NCI-H2227 treated with DMSO at 0.1 percent for 48 hours (cell line): ENCODE measurements at regions not wholly inside any gene's neighbourhood (a gene's known extent, or its start where the extent isn't known, plus 50 kb on each side); places are given as distances from the start of the nearest gene placed in this dataset.
"Not testable (repeated sequence)": the region's sequence is repeated elsewhere in the genome, so short reads cannot be mapped to it uniquely, and the experiment has no call there.

Experiments
- DNase-seq: peaks from one replicate; lab custom pipeline; 2025; lab: John Stamatoyannopoulos, UW

DNA sequence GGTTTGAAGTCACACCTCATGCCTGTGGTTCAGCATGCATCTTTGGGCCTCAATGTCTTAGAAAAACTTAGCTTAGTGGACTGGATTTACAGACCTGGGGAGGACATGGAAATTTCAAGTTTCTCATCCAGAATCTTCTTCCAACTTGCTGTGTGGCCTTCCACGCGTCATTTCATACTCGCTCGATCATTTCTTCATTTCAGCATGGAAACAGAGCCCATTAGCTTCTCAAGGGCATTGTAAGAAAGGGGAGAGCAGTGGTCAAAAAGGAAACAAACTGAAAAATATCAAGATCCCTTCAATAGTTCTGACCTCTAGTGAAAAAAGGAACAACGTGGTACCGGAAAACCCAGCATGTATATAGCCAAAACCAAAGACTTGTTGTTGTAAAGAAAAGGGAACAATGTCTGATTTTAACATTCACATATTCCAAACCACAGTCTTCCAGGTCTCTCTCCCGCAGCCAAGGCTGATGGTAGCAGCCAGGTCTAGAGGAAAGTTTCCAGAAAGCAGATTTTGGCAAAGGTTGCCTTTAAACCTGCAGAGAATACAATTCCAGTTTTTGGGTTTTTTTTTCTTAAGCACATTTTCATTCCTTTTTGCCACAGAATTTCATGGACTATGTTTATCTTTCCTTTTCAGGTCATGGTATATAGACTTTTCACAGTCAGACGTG, 97.0 kb upstream of the CDC42BPA start:
- no peak for DNase-seq

DNA sequence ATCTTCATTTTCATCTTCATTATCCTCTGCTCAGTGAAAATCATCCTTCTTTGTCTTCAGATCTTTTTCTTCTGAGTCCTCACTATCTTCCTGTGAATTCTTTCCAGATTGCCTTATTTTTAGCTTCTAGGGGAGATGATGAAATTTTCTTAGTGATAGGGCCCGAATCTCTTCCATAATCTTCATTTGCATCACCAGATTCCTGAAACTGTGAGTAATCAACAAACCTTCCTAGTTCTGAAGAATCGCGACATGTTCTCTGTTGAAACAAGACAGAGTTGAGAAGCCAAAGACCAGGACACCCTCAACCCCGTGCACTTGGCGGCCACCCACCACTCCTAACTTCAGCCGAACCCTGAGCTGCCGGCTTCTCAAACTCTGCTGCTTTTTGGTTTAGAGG, 92.8 kb upstream of the CDC42BPA start:
- DNase-seq = no peak

DNA sequence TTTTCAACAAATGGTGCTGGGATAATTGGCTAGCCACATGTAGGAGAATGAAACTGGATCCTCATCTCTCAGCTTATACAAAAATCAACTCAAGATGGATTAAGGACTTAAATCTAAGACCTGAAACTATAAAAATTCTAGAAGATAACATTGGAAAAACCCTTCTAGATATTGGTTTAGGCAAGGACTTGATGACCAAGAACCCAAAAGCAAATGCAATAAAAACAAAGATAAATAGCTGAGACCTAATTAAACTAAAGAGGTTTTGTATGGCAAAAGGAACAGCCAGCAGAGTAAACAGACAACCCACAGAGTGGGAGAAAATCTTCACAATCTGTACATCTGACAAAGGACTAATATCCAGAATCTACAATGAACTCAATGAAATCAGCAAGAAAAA, 88.0 kb upstream of the CDC42BPA start:
- DNase-seq = not testable (repeated sequence)

DNA sequence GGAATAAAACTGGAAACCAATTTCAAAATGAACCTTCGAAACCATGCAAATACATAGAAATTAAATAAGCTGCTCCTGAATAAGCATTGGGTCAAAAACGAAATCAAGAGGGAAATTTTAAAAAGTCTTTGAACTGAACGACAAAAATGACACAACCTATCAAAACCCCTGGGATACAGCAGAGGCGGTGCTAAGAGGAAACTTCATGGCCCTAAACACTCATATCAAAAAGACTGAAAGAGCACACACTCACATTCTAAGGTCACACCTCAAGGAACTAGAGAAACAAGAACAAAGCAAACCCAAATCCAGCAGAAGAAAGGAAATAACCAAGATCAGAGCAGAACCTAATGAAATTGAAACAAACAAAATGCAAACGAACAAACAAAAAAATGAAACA, 85.2 kb upstream of the CDC42BPA start:
- DNase-seq = no peak

DNA sequence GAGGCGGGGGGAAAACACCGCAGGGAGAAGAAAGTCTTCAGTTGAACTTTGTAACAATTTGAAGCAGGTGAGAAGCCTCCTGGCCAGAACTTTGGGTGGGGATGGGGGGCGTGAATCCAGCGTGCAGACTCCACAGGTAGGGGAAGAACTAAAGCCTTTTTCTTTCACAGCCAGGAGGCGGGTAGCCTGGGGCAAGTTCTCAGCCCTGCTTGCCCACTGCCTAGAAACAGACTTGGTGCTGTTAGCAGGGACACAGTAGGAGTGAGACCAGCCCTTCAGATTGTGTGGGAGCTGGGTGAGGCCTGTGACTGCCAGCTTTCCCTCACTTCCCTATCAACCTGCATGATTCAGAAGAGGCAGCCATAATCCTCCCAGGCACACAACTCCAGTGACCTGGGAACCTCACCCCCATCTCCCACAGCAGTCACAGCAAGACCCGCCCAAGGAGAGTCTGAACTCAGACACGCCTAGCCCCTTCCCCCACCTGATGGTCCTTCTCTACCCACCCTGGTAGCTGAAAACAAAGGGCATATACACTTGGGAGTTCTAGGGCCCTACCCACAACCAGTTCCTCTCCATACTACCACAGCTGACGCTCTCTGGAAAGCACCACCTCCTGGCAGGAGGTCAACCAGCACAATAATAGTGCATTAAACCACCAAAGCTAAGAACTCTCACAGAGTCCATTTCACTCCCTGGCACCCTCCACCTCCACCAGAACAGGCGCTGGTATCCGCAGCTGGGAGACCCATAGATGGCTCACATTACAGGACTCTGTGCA, 83.5 kb upstream of the CDC42BPA start:
- DNase-seq = no peak

DNA sequence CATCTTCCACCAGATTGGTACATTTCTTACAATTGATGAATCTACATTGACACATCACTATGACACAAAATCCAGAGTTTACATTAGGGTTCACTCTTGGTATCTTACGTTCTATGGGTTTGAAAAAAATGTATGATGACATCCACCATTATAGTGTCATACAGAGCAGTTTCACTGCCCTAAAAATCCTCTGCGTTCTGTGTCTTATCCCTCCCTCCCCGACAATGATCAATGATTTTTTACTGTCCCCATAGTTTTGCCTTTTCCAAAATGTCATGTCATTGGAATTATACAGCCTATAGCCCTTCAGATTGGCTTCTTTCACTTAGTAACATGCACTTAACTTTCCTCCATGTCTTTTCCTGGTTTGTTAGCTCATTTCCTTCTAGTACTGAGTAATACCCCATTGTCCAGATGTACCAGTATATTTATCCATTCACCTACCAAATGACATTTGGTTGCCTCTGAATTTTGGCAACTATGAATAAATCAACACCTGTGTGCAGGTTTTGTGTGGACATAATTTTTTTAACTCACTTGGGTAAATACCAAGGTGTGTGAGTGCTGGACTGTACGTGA, 80.9 kb upstream of the CDC42BPA start:
- DNase-seq = no peak

DNA sequence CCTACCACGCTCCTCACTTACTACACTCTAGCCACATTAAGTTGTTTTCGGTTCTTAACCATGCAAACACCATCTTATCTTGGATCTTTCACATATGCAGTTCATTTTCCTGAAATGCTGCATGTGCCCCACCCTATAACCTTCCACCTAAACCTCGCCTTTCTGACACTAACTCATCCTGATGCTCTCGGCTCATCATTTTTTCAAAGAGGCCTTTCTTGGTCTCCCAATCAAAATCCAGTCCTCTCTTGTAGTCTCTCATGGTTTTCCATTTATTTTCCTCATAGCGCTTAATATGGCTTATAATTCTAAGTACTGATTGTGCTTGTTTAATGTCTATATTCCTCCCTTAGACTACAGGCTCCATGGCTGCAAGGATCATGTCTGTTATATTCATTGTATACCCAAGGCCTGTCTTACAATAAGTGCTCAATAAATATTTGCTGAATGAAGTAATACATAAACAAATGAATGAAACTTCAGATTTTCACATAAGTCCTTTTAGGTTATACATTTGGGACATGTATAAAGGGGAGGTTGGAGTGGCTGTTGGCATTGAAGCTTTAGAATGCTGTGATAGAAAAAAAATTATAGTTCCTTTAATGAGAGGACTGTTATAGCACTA, 79.2 kb upstream of the CDC42BPA start:
- no peak for DNase-seq

DNA sequence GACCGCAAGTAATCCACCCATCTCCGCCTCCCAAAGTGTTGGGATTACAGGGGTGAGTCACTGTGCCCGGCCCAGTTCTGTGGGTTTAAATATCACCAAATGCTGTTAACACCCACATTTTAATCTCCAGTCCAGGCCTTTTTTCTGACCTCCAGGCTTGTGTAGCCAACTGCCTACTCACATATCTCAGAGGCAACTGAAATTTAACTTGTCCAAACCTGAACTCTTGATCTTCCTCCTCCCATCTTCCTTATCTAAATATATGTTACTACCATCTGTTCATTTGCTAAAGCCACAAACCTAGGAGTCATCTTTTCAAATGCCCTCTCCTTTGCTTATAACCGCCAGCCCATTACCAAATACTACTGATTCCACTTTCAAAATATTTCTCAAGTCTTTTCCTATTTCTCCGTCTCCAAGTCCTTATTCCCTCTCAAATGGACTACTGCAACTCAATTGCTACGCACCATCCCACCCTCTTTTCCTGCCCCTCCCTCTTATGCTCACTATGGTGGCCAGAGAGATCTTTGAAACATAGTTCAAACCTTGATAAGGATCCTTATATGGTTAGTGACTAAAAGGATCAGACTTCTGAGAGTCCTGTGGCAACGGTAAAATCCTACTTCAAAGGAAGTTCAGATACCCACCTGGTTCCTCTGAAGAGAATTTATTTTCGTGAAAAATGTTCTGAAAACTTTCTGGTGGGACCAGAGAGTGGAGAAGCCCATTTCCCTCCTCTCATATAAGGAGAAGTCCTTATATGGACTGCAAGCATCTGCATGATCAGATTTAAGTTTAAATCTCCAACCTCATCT, 78.5 kb upstream of the CDC42BPA start:
- DNase-seq = no peak

DNA sequence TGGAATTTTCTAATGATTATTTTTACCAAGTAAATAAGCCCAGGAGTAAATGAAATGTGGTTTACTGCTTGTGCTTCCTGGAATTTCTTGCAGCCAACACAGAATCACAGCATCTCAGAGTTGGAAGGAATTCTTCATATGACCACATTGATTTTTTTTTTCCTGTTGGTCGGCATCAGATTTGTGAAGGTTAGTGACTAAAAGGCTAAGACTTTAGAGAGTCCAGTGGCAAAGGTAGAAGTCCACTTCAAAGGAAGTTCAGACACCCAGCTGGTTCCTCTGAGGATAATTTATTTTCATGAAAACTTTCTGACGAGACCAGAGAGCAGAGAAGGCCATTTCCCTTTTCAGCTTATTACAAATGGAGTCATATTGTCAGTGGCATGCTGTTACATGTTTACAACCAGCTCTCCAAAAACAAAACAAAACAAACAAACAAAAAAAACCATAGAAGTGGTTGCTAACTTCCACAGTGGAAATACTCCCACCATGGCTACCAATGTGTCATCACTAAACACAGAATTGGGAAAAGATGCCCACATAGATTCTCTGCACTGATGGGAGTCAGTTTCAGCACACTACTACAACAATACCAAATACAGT, 77.2 kb upstream of the CDC42BPA start:
- no peak for DNase-seq

DNA sequence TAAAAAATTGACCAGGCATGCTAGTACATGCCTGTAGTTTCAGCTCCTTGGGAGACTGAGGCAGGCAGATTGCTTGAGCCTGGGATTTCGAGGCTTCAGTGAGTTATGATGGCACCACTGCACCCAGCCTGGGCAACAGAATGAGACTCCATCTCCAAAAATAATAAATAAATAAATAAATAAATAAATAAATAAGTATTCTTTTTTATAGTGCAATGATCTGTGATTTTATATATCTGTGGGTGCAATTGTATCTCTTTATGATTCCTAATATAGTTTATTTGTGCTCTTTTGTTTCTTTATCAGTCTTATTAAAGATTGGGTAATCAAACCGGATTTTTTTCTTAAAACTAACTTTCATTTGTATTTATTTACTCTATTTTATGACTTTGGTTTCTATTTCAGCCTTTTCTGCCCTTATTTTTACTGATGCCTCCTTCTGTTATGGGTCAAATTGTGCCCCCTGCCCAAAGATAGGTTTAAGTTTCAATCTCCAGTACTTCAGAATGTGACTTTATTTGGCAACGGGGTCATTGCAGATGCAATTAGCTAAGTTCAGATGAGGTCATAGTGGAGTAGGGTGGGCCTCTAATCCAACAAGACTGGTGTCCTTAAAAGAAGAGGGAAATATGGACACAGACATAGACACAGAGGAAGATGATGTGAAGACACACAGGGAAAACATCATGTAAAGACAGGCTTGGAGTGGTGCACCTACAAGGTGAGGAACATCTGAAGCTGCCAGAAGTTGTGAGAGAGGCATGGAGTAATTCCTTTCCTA, 74.9 kb upstream of the CDC42BPA start:
- no peak for DNase-seq

DNA sequence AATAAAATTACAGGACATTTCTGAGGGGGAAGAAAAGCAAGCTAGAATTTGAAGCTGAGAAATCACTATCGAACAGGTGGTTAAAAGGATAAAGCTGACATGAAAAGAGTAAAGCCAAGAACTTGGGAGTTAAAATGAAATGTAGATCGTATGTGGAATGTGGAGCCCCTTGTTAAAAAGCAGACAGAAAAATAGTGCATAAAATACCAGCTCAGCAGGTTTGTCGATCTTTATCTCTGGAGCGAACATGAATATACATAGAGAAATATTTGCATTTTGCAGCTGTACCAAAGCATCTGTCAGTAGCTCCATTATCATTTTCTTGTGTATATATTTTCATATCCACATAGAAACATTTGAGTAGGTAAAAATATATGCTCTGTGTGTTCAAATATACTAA, 73.6 kb upstream of the CDC42BPA start:
- no peak for DNase-seq

DNA sequence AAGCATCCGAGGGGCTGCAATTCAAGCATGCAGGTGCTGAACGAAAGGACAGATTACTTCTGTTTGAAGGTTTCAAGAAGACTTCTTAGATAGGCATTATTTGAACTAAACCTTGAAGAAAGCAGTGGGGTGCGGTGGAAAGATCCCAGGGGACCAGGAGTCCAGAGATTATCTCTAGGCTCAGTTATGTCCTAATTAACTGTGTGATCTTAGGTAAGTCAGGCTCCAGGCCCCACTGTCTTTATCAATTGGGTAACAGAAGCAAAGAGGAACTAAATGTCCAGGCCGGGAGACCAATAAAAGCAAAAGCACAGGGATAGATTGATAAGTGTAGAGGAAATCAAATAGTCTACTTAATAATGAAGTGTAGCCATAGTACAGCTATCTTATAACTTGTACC, 72.9 kb upstream of the CDC42BPA start:
- no peak for DNase-seq

DNA sequence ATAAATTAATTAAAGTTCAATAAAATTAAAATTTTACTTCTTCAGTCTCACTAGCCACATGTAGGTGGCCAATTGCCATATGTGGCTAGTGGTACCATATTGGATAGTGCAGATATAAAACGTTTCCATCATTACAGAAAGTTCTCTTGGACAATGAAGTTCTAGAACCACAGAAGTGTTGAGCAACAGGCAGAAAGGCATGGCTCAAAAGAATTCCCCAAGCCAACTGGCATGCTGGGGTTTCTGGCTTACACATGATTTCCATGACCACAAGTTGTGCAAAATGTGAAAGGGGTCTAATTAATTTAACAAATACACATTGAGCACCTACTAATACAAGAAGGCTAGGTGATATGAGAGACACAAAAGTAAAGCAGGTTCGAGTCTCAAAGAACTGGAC, 72.2 kb upstream of the CDC42BPA start:
- no peak for DNase-seq

DNA sequence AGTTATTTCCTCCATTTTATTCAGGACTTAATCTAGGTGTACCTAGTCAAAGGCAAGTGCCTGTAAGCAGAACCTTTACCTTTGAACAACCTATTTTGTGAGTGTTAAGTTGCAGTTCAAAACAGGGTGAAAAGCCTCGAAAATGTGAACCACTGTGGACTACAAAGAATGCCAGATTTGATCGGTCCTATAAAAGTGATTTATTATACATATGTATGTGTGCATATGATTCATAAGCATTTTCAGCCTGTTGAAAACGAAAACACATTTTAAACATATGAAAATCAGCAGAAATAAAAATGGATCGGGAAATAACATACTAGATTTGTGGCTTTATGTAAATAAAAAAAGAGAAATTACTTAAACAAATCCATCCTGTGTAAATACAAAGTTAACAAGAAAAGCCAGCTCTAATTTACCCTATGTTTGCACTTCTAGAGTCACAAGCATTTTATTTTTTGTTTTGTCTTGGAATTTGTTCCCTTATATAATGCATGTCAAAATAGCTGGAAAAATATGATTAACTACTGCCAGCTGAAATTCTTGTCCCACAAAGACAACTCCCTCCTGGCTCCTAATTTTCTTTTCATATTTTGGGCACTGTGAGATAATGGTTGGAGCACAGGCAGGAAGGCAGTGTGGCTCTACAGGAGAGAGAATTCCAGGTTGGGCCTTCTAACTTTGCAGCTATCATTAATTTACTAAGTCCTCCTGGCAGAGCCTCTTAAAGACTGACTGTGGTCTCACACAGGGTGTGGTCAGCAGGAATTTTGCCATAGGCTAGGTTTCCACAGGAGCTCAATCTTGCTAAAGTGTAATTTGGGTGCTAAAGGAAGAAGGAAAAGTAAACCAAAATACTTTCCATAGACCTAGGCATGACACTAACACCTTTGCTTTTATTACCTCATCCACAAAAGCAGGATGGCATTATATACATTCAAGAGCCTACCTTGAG, 70.2 kb upstream of the CDC42BPA start:
- DNase-seq = no peak

DNA sequence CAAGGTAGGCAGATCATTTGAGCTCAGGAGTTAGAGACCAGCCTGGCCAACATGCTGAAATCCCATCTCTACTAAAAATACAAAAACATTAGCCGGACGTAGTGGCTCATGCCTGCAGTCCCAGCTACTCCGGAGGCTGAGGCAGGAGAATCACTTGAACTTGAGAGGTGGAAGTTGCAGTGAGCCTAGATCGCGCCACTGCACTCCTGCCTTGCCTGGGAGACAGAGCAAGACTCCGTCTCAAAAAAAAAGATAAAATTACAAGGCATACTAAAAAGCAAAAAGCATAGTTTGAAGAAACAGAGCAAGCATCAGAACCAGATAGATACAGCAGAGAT, 61.2 kb upstream of the CDC42BPA start:
- DNase-seq = no peak

DNA sequence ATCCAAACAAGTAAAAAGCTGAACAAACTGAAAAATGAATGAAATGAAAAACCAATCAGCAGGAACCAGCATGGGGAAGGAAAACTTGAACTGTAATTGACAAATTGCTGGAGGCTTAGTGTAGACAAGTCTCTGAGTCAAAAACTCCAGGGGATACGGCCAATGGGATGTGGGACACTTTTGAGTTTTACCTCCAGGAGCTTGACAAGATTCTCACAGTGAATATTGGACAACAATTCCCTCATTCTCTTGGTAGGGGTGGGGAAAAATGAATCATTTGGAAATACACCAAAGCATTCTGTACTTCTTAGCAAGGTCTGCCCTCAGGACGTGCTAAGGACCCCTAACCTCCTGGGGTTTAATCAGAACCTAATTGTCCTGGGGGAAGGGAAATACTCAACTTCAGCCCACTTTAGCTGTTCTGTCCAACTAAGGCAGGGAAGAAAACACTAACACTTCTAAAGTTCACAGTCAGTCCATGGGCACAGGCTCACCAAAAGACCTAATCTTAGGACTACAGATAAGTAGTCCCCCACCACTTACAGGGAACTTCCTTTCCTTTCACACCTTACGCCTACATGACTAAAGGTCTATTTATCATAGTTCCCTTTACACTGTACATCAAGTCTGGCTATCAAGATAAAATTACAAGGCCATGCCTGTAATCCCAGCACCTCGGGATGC, 60.7 kb upstream of the CDC42BPA start:
- no peak for DNase-seq

DNA sequence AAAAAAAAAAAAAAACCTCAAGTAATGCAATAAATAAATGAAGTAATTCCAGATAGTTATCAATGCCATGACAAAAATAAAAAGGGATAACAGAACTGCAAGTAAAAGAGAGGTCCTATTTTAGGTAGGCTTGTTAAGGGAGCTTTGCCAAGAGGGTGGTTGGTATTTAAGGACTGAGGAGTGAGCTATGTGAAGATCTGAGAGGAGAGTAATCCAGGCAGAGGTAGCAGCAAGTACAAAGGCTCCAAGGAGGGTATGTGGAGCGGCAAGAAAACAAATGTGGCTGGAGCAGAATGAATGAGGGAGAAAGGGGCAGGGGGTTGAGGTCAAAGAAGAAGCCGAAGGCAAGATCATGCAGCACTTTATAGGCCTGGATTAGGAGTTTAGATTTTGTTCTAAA, 59.9 kb upstream of the CDC42BPA start:
- no peak for DNase-seq

DNA sequence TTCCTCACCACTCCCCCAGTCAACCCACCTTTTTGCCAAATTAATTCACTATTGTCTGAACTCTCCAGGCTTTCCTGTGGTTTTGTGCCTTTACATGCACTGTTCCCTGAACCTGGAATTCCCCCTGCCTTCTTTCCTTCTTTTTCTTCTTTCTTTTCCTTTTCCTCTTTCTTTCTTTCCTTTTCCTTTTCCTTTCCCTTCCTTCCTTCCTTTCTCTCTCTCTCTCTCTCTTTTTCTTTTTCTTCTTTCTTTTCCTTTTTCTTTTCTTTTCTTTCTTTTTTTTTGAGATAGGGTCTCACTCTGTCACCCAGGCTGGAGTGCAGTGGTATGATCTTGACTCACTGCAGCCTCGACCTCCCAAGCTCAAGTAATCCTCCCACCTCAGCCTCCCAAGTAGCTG, 56.6 kb upstream of the CDC42BPA start:
- DNase-seq = no peak

DNA sequence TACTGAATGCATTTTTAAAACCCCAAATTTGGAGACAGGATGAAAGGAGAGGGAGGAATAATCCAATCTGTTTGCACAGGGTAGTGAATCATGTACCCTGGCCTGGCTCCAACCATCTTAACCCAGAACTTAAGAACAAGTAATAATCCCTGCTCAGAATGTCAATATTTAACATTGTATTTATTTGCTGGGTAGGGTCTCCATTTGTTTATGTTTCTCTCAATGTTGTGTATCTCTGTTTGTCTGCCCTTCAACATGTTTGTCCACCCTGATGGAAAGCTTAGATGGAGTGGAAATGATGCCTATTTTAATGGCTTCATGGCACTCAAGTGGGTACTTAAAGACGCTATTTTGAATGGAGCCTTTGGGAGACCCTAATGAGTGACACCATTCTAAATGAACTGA, 54.4 kb upstream of the CDC42BPA start:
- DNase-seq = no peak
